ENCODE measurements at regions not wholly inside any gene's neighbourhood (a gene's known extent, or its start where the extent isn't known, plus 50 kb on each side); places are given as distances from the start of the nearest gene placed in this dataset.
A peak's percentile ranks its signal among the peaks of the same experiment; 100 is the strongest.

DNA sequence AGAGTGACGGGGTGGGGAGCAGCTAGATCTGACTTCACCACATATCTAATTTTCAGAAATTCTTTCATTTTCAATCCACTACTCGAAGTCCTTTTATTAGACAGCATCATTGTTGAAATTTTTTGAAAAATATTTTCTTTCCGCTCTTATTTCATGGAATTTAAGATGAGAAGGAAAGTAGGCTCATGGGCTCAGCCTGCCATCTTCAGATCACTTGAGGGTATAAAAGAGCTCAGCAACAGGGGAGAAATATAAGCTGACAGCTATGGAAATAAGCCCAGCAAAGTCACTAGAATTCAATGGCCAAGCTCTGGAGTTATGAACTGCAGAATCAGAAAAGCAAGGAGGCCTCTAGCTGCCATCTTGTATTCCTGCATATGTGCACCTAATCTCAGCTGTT, 389.1 kb downstream of the XPNPEP1 start:
- TF ChIP-seq, protein P1, sequence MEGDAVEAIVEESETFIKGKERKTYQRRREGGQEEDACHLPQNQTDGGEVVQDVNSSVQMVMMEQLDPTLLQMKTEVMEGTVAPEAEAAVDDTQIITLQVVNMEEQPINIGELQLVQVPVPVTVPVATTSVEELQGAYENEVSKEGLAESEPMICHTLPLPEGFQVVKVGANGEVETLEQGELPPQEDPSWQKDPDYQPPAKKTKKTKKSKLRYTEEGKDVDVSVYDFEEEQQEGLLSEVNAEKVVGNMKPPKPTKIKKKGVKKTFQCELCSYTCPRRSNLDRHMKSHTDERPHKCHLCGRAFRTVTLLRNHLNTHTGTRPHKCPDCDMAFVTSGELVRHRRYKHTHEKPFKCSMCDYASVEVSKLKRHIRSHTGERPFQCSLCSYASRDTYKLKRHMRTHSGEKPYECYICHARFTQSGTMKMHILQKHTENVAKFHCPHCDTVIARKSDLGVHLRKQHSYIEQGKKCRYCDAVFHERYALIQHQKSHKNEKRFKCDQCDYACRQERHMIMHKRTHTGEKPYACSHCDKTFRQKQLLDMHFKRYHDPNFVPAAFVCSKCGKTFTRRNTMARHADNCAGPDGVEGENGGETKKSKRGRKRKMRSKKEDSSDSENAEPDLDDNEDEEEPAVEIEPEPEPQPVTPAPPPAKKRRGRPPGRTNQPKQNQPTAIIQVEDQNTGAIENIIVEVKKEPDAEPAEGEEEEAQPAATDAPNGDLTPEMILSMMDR (IDR thresholded peaks at IDR 0.05; ENCODE audit: unreplicated experiment), result no peak
- ChIA-PET CTCF (interaction anchor here (0.5 to 0.6 kb wide), 2 partner anchors 11 to 137 kb away, joined by 3 read pairs; no protein-coding TSS in a partner anchor), POLR2A (no interaction called here)
- no peak for DNase-seq (ENCODE audit: unreplicated experiment)
- Mint-ChIP-seq H3K36me3 (ENCODE audit: insufficient read depth, unreplicated experiment) (peaks cover 6% of the 10 kb centered on the region), H3K27me3 (ENCODE audit: insufficient read depth, unreplicated experiment) (no peaks in the 10 kb centered on the region), H3K9me3 (ENCODE audit: unreplicated experiment) (peaks cover 8% of the 10 kb centered on the region), H3K27ac (ENCODE audit: low read depth, unreplicated experiment) (no peak overlapping the region), H3K4me1 (ENCODE audit: insufficient read depth, unreplicated experiment) (no peaks in the 10 kb centered on the region), H3K4me3 (ENCODE audit: unreplicated experiment) (no peak overlapping the region)
- intact Hi-C loops (cut with micrococcal nuclease), result no loop called here
- no TSS peak for BruUV-seq (replicated peaks)

GRCh38 chr10:109529258-109529657, 394.1 kb downstream of the XPNPEP1 start:
- H3K4me1 Mint-ChIP-seq (ENCODE audit: insufficient read depth, unreplicated experiment), result no peaks in the 10 kb centered on the region
- ChIA-PET POLR2A (no interaction called here), CTCF (interaction anchor here (0.6 kb wide), 2 partner anchors 12 to 240 kb away, joined by 3 read pairs; no protein-coding TSS in a partner anchor)
- no peak overlapping the region for H3K4me3 Mint-ChIP-seq (ENCODE audit: unreplicated experiment)
- H3K27ac Mint-ChIP-seq (ENCODE audit: low read depth, unreplicated experiment), result no peak overlapping the region
- TF ChIP-seq, protein P1 (IDR thresholded peaks at IDR 0.05; ENCODE audit: unreplicated experiment), result no peak
- intact Hi-C loops (cut with micrococcal nuclease), result no loop called here
- DNase-seq (ENCODE audit: unreplicated experiment), result no peak
- BruUV-seq (replicated peaks), result no TSS peak
- H3K27me3 Mint-ChIP-seq (ENCODE audit: insufficient read depth, unreplicated experiment), result no peaks in the 10 kb centered on the region
- H3K36me3 Mint-ChIP-seq (ENCODE audit: insufficient read depth, unreplicated experiment), result peaks cover 6% of the 10 kb centered on the region
- H3K9me3 Mint-ChIP-seq (ENCODE audit: unreplicated experiment), result peaks cover 6% of the 10 kb centered on the region

DNA sequence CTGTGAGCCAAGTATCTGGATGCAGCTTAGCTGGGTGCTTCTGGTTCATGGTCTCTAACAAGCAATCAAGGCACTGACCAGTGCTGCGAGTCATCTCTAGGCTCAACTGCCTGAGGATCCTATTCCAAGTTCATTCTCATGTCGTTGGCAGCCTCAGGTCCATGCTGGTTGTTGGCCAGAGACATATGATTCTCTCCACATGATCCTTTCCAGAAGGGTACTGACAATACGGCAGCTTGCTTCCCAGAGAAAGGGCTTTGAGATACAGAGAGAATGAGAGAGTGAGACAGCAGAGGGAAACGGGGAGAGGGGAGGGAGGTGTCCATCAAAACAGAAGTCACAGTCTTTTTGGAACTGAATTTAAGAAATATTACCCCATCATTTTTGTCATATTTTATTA, 405.6 kb downstream of the XPNPEP1 start:
- POLR2A ChIA-PET, result no interaction called here
- intact Hi-C loops (cut with micrococcal nuclease), result no loop called here
- Mint-ChIP-seq H3K4me1 (ENCODE audit: insufficient read depth, unreplicated experiment) (no peaks in the 10 kb centered on the region), H3K27ac (ENCODE audit: low read depth, unreplicated experiment) (no peak overlapping the region), H3K27me3 (ENCODE audit: insufficient read depth, unreplicated experiment) (no peaks in the 10 kb centered on the region), H3K4me3 (ENCODE audit: unreplicated experiment) (no peak overlapping the region), H3K9me3 (ENCODE audit: unreplicated experiment) (peaks cover 9% of the 10 kb centered on the region), H3K36me3 (ENCODE audit: insufficient read depth, unreplicated experiment) (no peaks in the 10 kb centered on the region)
- TF ChIP-seq, protein P1 (IDR thresholded peaks at IDR 0.05; ENCODE audit: unreplicated experiment), result no peak
- BruUV-seq (replicated peaks), result no TSS peak
- CTCF ChIA-PET, result interaction anchor here (1.2 kb wide), 1 partner anchor 25 kb away, joined by 3 read pairs; no protein-coding TSS in a partner anchor
- no peak for DNase-seq (ENCODE audit: unreplicated experiment)

DNA sequence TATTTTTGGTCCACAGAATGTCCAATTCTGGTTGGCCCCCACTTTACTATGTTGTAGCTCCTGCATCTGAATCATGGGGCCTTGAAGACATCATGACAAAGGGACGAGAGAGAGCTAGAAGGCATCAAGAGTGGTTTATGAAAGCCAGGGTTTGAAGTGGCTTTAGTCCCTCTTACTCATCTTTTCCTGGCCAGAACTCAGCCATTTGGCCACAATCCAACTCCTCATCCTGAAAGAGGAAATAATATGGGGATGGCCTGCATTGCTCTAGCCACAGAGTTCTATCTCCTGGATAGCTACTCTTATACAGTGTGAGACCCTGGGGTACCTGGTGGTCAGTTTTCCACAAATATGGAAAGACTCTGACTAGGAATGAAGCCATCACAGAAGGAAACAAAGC, 418.9 kb downstream of the XPNPEP1 start:
- DNase-seq (ENCODE audit: unreplicated experiment), result peak; percentile 5
- POLR2A ChIA-PET, result no interaction called here
- Mint-ChIP-seq H3K27ac (ENCODE audit: low read depth, unreplicated experiment) (no peak overlapping the region), H3K27me3 (ENCODE audit: insufficient read depth, unreplicated experiment) (no peaks in the 10 kb centered on the region), H3K36me3 (ENCODE audit: insufficient read depth, unreplicated experiment) (no peaks in the 10 kb centered on the region), H3K4me3 (ENCODE audit: unreplicated experiment) (no peak overlapping the region), H3K4me1 (ENCODE audit: insufficient read depth, unreplicated experiment) (no peaks in the 10 kb centered on the region), H3K9me3 (ENCODE audit: unreplicated experiment) (no peaks in the 10 kb centered on the region)
- BruUV-seq (replicated peaks), result no TSS peak
- intact Hi-C loops (cut with micrococcal nuclease), result no loop called here
- CTCF ChIA-PET, result interaction anchor here (0.6 kb wide), 2 partner anchors 240 to 579 kb away, joined by 3 read pairs; no protein-coding TSS in a partner anchor
- TF ChIP-seq, protein P1 (IDR thresholded peaks at IDR 0.05; ENCODE audit: unreplicated experiment), result no peak

Measured in MCF 10A (cell line).